Natural killer cell (primary cell): ENCODE measurements at regions not wholly inside any gene's neighbourhood (a gene's known extent, or its start where the extent isn't known, plus 50 kb on each side); places are given as distances from the start of the nearest gene placed in this dataset.
A peak's percentile ranks its signal among the peaks of the same experiment; 100 is the strongest.

Experiments
- ATAC-seq, 3 donors: fragments of 150-1000 bp in 2 of 3; fragments of 200-7000 bp in 1 of 3; cut with Tn5 transposase; 1 replicate in 1 of 3; 2 replicates in 2 of 3; pipeline ENCODE4 v1.10.0; 2021; ENCODE audit warnings: mild to moderate bottlenecking in 2 of 3, moderate library complexity in 2 of 3
- DNase-seq, 2 donors: peaks; one replicate each; pipeline versions ENCODE4 v3.0.0 to v3.0.0-alpha.2; 2013 to 2021; ENCODE audit warnings: mixed read lengths in 1 of 2
- H3K27ac ChIP-seq: one replicate; pipeline ENCODE4 v1.5.1; 2013; ENCODE audit warnings: mild to moderate bottlenecking, low read length
- H3K27me3 ChIP-seq: one replicate; pipeline ENCODE4 v1.6.1; 2013; ENCODE audit warnings: low read length; ENCODE audit not compliant: control insufficient read depth, insufficient read depth
- H3K36me3 ChIP-seq: one replicate; pipeline ENCODE4 v1.6.1; 2013; ENCODE audit warnings: low read length; ENCODE audit not compliant: control insufficient read depth, insufficient read depth
- H3K4me1 ChIP-seq: one replicate; pipeline ENCODE4 v1.6.1; 2013; ENCODE audit warnings: low read length; ENCODE audit not compliant: control insufficient read depth, insufficient read depth
- H3K4me3 ChIP-seq: one replicate; pipeline ENCODE4 v1.5.1; 2013; ENCODE audit warnings: low read length
- H3K9me3 ChIP-seq: one replicate; pipeline ENCODE4 v1.6.1; 2013; ENCODE audit warnings: low read length; ENCODE audit not compliant: control insufficient read depth, insufficient read depth
- H3K27ac Mint-ChIP-seq, 2 donors: one replicate each; pipeline ENCODE4 v1.8.0; 2022; ENCODE audit warnings: mild to moderate bottlenecking in 2 of 2, mixed read lengths in 2 of 2, moderate library complexity in 1 of 2
- H3K27me3 Mint-ChIP-seq, 2 donors: one replicate each; pipeline ENCODE4 v1.8.0; 2022; ENCODE audit warnings: low read depth in 2 of 2, mixed read lengths in 2 of 2
- H3K36me3 Mint-ChIP-seq: one replicate; pipeline ENCODE4 v1.8.0; 2022; ENCODE audit warnings: mixed read lengths
- H3K4me1 Mint-ChIP-seq, 2 donors: one replicate each; pipeline ENCODE4 v1.8.0; 2022; ENCODE audit warnings: mixed read lengths in 2 of 2
- H3K4me3 Mint-ChIP-seq: one replicate; pipeline ENCODE4 v1.8.0; 2022; ENCODE audit warnings: mild to moderate bottlenecking, moderate library complexity, mixed read lengths
- H3K9me3 Mint-ChIP-seq, 2 donors: one replicate each; pipeline ENCODE4 v1.8.0; 2022; ENCODE audit warnings: mixed read lengths in 2 of 2
- WGBS: methylation state at CpG from one replicate; pipeline ENCODE4 v1.1.7; 2013; ENCODE audit warnings: missing lambda C conversion rate; ENCODE audit not compliant: insufficient coverage; 5-methylcytosine and 5-hydroxymethylcytosine counted together
- intact Hi-C: fragments of 100-400 bp; cut with micrococcal nuclease; formaldehyde crosslinking; loops from one replicate; pipeline ENCODE4 v1.14.2; 2022
- TF ChIP-seq, protein P1 (sequence below): fragments of 200-600 bp; IDR thresholded peaks from one replicate; pipeline ENCODE4 v1.8.0; 2022; ENCODE audit warnings: antibody characterized with exemption

DNA sequence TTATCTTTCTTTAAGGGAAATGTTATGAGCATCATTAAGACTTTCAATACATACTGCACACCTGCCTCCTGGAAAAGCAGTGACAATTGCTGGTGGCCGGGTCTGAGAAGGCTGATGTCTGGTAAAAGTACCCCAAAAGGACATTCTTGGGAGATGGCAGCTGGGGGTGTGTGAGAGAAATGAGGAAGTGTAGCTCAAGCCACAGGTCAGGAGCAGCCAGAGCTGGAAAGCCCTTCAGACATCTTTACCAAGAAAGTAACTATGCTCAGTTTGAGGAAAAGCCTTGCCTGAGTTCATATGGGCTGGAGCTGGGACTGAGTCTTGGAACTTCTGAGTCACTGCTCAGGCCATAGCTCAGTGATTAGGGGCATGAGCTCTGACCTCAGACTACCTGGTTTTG, 94.7 kb upstream of the N4BP1 start:
- no peaks in the 10 kb centered on the region for H3K36me3 Mint-ChIP-seq
- H3K9me3 Mint-ChIP-seq: peaks cover 0 to 2% of the 10 kb centered on the region in 2 donors
- H3K36me3 ChIP-seq: no peaks in the 10 kb centered on the region
- DNase-seq (no peak), ATAC-seq (no peak)
- 91% methylated on average over 1 of the region's 1 CpG for WGBS
- no peak overlapping the region for H3K4me3 ChIP-seq
- H3K27me3 Mint-ChIP-seq: peaks cover 0 to 5% of the 10 kb centered on the region in 2 donors
- H3K4me1 ChIP-seq: no peaks in the 10 kb centered on the region
- no peaks in the 10 kb centered on the region for H3K9me3 ChIP-seq
- H3K27ac ChIP-seq: no peak overlapping the region
- H3K4me1 Mint-ChIP-seq: no peaks in the 10 kb centered on the region
- TF ChIP-seq, protein P1, sequence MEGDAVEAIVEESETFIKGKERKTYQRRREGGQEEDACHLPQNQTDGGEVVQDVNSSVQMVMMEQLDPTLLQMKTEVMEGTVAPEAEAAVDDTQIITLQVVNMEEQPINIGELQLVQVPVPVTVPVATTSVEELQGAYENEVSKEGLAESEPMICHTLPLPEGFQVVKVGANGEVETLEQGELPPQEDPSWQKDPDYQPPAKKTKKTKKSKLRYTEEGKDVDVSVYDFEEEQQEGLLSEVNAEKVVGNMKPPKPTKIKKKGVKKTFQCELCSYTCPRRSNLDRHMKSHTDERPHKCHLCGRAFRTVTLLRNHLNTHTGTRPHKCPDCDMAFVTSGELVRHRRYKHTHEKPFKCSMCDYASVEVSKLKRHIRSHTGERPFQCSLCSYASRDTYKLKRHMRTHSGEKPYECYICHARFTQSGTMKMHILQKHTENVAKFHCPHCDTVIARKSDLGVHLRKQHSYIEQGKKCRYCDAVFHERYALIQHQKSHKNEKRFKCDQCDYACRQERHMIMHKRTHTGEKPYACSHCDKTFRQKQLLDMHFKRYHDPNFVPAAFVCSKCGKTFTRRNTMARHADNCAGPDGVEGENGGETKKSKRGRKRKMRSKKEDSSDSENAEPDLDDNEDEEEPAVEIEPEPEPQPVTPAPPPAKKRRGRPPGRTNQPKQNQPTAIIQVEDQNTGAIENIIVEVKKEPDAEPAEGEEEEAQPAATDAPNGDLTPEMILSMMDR: no peak
- no peaks in the 10 kb centered on the region for H3K27me3 ChIP-seq
- intact Hi-C loops: no loop called here
- H3K27ac Mint-ChIP-seq: no peak overlapping the region
- H3K4me3 Mint-ChIP-seq: no peak overlapping the region

DNA sequence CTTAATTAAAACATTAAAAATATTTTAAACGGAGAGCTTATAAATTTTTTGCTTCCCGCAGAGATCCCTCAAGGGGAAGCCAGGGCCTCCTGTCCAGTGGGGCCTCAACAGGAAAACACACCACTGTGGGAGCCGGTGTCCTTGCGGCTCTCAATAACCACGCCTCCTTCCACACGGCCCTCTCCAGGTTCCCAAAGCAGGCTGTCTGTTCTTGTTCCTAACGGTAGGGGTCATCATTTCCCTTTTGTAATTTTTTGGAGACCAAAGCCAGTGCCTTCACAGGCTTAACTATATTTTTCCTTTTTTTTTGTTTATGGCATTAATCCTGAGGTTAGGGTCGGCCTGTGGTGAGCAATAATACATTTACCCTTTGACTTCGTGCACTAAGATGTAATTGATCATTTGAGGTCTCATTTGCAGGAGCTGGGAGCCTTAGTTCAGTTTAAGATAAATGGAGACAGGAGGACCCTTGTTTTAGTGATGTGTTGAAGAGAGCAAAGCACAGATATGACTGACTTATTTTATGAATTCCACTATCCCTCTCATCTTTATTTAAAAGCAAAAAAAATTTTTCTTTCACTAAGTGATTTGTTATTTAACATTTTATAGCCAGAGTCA, 77.5 kb upstream of the N4BP1 start:
- H3K36me3 Mint-ChIP-seq: no peaks in the 10 kb centered on the region
- H3K4me1 Mint-ChIP-seq: no peaks in the 10 kb centered on the region
- H3K4me1 ChIP-seq: peaks cover 2% of the 10 kb centered on the region
- intact Hi-C loops: no loop called here
- H3K9me3 ChIP-seq: no peaks in the 10 kb centered on the region
- WGBS: 2% methylated on average over 9 of the region's 9 CpGs
- H3K27me3 ChIP-seq: no peaks in the 10 kb centered on the region
- no peak overlapping the region for H3K27ac Mint-ChIP-seq
- no peaks in the 10 kb centered on the region for H3K9me3 Mint-ChIP-seq
- peaks cover 23 to 31% of the 10 kb centered on the region in 2 donors for H3K27me3 Mint-ChIP-seq
- no peak overlapping the region for H3K4me3 Mint-ChIP-seq
- H3K27ac ChIP-seq: no peak overlapping the region
- H3K36me3 ChIP-seq: no peaks in the 10 kb centered on the region
- peak in 1 of 3 donors; percentile 52 for ATAC-seq
- DNase-seq: peak in 1 of 2 donors; percentile 31
- TF ChIP-seq, protein P1: peak; percentile 26
- no peak overlapping the region for H3K4me3 ChIP-seq

DNA sequence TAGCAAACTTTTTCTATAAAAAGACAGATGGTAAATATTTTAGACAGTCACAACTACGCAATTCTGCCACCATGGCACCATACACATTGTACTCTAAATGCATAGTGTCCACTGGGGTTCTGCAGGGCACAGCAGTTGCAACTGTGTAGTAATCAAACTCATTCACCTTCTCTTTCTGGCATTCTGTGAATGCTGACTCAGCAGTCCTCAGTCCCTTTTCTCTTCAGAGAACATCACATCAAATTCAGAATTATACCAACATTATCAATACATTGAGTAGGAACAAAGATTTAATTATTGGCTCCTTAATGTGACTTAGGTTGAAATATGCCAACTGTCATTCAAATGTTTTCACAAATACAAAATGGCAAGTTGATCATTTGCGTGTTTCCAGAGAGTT, 74.2 kb upstream of the N4BP1 start:
- Mint-ChIP-seq H3K27ac (no peak overlapping the region), H3K27me3 (peaks cover 14 to 30% of the 10 kb centered on the region in 2 donors), H3K4me3 (no peak overlapping the region), H3K36me3 (no peaks in the 10 kb centered on the region), H3K9me3 (no peaks in the 10 kb centered on the region), H3K4me1 (no peaks in the 10 kb centered on the region)
- 72% methylated on average over 1 of the region's 2 CpGs for WGBS
- DNase-seq (no peak), ATAC-seq (no peak)
- no peaks in the 10 kb centered on the region for H3K27me3 ChIP-seq
- H3K9me3 ChIP-seq: no peaks in the 10 kb centered on the region
- TF ChIP-seq, protein P1: no peak
- H3K4me1 ChIP-seq: peaks cover 2% of the 10 kb centered on the region
- no peak overlapping the region for H3K27ac ChIP-seq
- no peak overlapping the region for H3K4me3 ChIP-seq
- H3K36me3 ChIP-seq: no peaks in the 10 kb centered on the region
- intact Hi-C loops: no loop called here

DNA sequence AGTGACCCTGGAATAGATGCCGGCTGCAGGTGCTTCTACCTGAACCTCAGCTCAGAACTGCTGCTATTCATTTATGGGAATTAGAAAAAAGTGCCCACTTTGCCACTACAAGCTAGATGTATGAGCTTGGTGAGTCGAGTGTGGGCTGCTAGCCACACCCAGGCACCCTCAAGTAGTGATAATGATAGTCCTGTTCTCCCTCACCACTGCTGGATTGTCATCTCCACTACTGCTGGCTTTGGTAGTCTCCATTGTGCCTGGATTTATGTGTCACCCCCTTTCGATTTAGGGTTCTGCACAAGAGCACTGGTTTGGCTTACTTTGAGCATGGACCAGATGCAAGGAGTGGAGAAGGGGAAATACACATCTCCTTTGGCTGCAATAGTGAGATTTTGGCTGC, 73.0 kb upstream of the N4BP1 start:
- Histone ChIP-seq H3K9me3 (no peaks in the 10 kb centered on the region), H3K27me3 (no peaks in the 10 kb centered on the region), H3K4me1 (peaks cover 2% of the 10 kb centered on the region), H3K4me3 (no peak overlapping the region), H3K36me3 (no peaks in the 10 kb centered on the region), H3K27ac (no peak overlapping the region)
- no peak overlapping the region for H3K4me3 Mint-ChIP-seq
- H3K9me3 Mint-ChIP-seq: no peaks in the 10 kb centered on the region
- intact Hi-C loops: no loop called here
- H3K4me1 Mint-ChIP-seq: no peaks in the 10 kb centered on the region
- DNase-seq: no peak
- 70% methylated on average over 3 of the region's 3 CpGs for WGBS
- H3K27me3 Mint-ChIP-seq: peaks cover 14 to 30% of the 10 kb centered on the region in 2 donors
- H3K36me3 Mint-ChIP-seq: no peaks in the 10 kb centered on the region
- TF ChIP-seq, protein P1: no peak
- no peak for ATAC-seq
- no peak overlapping the region for H3K27ac Mint-ChIP-seq
